ENCODE measurements at regions not wholly inside any gene's neighbourhood (a gene's known extent, or its start where the extent isn't known, plus 50 kb on each side); places are given as distances from the start of the nearest gene placed in this dataset.

GRCh38 chr14:83583201-83583600 lies 1946.7 kb upstream of the FLRT2 start:
- DNase-seq (ENCODE audit: low spot score) = no peak
- Histone ChIP-seq H3K36me3 (no peaks in the 10 kb centered on the region), H3K4me1 (replicated peaks) (no peaks in the 10 kb centered on the region), H3K27me3 (replicated peaks; ENCODE audit: insufficient read depth) (no peaks in the 10 kb centered on the region), H3K27ac (no peak overlapping the region), H3K4me3 (no peak overlapping the region), H3K9me3 (no peaks in the 10 kb centered on the region)
- TF ChIP-seq, protein P1, sequence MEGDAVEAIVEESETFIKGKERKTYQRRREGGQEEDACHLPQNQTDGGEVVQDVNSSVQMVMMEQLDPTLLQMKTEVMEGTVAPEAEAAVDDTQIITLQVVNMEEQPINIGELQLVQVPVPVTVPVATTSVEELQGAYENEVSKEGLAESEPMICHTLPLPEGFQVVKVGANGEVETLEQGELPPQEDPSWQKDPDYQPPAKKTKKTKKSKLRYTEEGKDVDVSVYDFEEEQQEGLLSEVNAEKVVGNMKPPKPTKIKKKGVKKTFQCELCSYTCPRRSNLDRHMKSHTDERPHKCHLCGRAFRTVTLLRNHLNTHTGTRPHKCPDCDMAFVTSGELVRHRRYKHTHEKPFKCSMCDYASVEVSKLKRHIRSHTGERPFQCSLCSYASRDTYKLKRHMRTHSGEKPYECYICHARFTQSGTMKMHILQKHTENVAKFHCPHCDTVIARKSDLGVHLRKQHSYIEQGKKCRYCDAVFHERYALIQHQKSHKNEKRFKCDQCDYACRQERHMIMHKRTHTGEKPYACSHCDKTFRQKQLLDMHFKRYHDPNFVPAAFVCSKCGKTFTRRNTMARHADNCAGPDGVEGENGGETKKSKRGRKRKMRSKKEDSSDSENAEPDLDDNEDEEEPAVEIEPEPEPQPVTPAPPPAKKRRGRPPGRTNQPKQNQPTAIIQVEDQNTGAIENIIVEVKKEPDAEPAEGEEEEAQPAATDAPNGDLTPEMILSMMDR (IDR thresholded peaks at IDR 0.05) = no peak
- TF ChIP-seq POLR2A (IDR thresholded peaks at IDR 0.05) = no peak
- TF ChIP-seq POLR2AphosphoS5 (IDR thresholded peaks at IDR 0.05) = no peak
- intact Hi-C loops (cut with DNase I) = no loop called here

DNA sequence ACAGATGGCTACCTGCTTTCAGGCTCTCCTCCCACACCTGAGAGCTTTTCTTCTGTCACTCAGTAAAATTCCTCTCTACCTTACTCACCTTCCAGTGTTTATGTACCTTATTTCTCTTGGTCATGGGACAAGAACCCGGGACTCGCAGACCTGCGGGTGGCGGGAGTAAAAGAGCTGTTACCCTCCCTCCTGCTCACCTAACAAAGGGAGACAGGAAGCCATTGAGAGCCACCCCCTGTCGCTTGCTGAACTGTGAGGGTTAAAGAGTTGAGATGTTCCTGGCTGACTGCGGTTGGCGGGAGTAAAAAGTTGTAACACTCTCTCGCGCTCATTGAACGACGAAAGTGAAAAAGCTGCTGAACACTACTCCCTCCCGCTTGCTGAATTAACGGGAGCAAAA lies 1935.1 kb upstream of the FLRT2 start:
- WGBS = 97% methylated on average over 13 of the region's 13 CpGs
- no peaks in the 10 kb centered on the region for H3K36me3 ChIP-seq
- DNase-seq (ENCODE audit: low spot score) = no peak
- no peaks in the 10 kb centered on the region for H3K27me3 ChIP-seq (replicated peaks; ENCODE audit: insufficient read depth)
- H3K9me3 ChIP-seq = no peaks in the 10 kb centered on the region
- intact Hi-C loops (cut with DNase I) = no loop called here
- TF ChIP-seq POLR2AphosphoS5 (IDR thresholded peaks at IDR 0.05) = no peak
- TF ChIP-seq POLR2A (IDR thresholded peaks at IDR 0.05) = no peak
- TF ChIP-seq, protein P1 (IDR thresholded peaks at IDR 0.05) = no peak
- H3K27ac ChIP-seq = no peak overlapping the region
- no peaks in the 10 kb centered on the region for H3K4me1 ChIP-seq (replicated peaks)
- H3K4me3 ChIP-seq = no peak overlapping the region

- Histone ChIP-seq H3K4me3 (no peak overlapping the region), H3K27ac (no peak overlapping the region), H3K27me3 (replicated peaks; ENCODE audit: insufficient read depth) (no peaks in the 10 kb centered on the region), H3K4me1 (replicated peaks) (no peaks in the 10 kb centered on the region), H3K9me3 (no peaks in the 10 kb centered on the region), H3K36me3 (no peaks in the 10 kb centered on the region)
- intact Hi-C loops (cut with DNase I) = no loop called here
- DNase-seq (ENCODE audit: low spot score) = no peak
- WGBS = 95% methylated on average over 8 of the region's 9 CpGs
- TF ChIP-seq, protein P1 (IDR thresholded peaks at IDR 0.05) = no peak
- TF ChIP-seq POLR2AphosphoS5 (IDR thresholded peaks at IDR 0.05) (no peak), POLR2A (IDR thresholded peaks at IDR 0.05) (no peak)
These were observed 1922.3 kb upstream of the FLRT2 start for GRCh38 chr14:83607682-83608081.

- H3K4me3 ChIP-seq = no peak overlapping the region
- WGBS = 38% methylated on average over 4 of the region's 4 CpGs
- H3K36me3 ChIP-seq = no peaks in the 10 kb centered on the region
- H3K4me1 ChIP-seq (replicated peaks) = no peaks in the 10 kb centered on the region
- intact Hi-C loops (cut with DNase I) = no loop called here
- no peak overlapping the region for H3K27ac ChIP-seq
- H3K27me3 ChIP-seq (replicated peaks; ENCODE audit: insufficient read depth) = no peaks in the 10 kb centered on the region
- DNase-seq (ENCODE audit: low spot score) = no peak
- H3K9me3 ChIP-seq = no peaks in the 10 kb centered on the region
- TF ChIP-seq, protein P1 (IDR thresholded peaks at IDR 0.05) = no peak
- no peak for TF ChIP-seq POLR2A (IDR thresholded peaks at IDR 0.05)
- TF ChIP-seq POLR2AphosphoS5 (IDR thresholded peaks at IDR 0.05) = no peak
These were observed 1918.5 kb upstream of the FLRT2 start for GRCh38 chr14:83611491-83611890.

DNA sequence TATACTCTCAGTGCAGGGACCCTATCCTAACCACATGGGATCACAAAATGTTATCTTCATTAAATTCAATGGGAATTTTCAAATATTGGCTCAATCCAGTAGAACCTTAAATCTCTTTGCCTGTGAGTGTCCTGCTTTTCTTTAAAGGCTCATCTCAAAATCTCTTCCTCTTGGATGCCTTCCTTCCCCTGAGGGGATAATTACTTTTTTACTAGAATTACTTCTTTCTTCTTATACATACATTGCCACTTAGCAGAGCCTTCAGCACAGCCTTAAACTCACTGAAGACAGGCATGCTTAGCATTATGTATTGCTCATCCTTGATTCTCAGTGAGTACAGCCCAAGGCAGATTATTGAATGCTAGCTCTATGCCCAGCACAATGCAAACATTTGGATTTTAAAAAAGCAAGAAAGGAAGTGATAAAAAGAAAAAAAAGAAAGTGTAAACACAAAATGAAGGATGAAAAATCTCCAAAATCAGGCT lies 1918.0 kb upstream of the FLRT2 start:
- Histone ChIP-seq H3K36me3 (no peaks in the 10 kb centered on the region), H3K4me1 (replicated peaks) (no peaks in the 10 kb centered on the region), H3K4me3 (no peak overlapping the region), H3K9me3 (no peaks in the 10 kb centered on the region), H3K27me3 (replicated peaks; ENCODE audit: insufficient read depth) (no peaks in the 10 kb centered on the region), H3K27ac (no peak overlapping the region)
- no peak for TF ChIP-seq POLR2AphosphoS5 (IDR thresholded peaks at IDR 0.05)
- no peak for TF ChIP-seq POLR2A (IDR thresholded peaks at IDR 0.05)
- TF ChIP-seq, protein P1 (IDR thresholded peaks at IDR 0.05) = no peak
- DNase-seq (ENCODE audit: low spot score) = no peak
- intact Hi-C loops (cut with DNase I) = no loop called here

All from prostate gland (tissue), 2 donors.